ENCODE measurements at regions not wholly inside any gene's neighbourhood (a gene's known extent, or its start where the extent isn't known, plus 50 kb on each side); places are given as distances from the start of the nearest gene placed in this dataset.

DNA sequence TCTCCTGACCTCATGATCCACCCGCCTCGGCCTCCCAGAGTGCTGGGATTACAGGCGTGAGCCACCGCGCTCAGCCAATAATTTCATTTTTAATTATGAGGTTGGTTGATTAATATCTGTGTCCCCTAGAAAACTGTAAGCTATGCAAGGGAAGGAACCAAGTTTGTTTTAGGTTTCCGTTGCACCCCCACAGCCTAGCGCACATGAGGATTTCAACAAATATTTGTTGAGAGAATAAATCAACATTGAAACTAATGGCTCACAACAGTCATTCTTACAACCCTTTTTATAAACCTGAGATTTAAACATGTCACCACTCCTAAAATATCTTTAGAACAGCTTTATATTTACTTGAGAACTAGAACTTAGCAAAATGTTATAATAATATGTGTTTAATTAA, 114.0 kb upstream of the CARMIL1 start:
- H3K36me3 ChIP-seq (ENCODE audit: control insufficient read depth in 2 of 2, insufficient read depth in 2 of 2, low read length in 2 of 2), result no peaks in the 10 kb centered on the region
- H3K4me3 ChIP-seq (ENCODE audit: low read length in 2 of 2), result peak overlapping the region; percentile 55 to 65
- H3K27me3 ChIP-seq (ENCODE audit: control insufficient read depth in 2 of 2, insufficient read depth in 2 of 2, low read length in 2 of 2), result no peaks in the 10 kb centered on the region
- H3K9me3 ChIP-seq (ENCODE audit: control insufficient read depth in 2 of 2, low read length in 2 of 2), result no peaks in the 10 kb centered on the region
- no peak overlapping the region for H3K27ac ChIP-seq (ENCODE audit: low read depth in 2 of 2, low read length in 2 of 2)
- H3K4me1 ChIP-seq (ENCODE audit: control insufficient read depth in 2 of 2, insufficient read depth in 2 of 2, low read length in 2 of 2), result peaks cover 0 to 12% of the 10 kb centered on the region in 2 donors
- no peak overlapping the region for H3K9ac ChIP-seq (ENCODE audit: low read depth in 1 of 2, low read length in 2 of 2)

DNA sequence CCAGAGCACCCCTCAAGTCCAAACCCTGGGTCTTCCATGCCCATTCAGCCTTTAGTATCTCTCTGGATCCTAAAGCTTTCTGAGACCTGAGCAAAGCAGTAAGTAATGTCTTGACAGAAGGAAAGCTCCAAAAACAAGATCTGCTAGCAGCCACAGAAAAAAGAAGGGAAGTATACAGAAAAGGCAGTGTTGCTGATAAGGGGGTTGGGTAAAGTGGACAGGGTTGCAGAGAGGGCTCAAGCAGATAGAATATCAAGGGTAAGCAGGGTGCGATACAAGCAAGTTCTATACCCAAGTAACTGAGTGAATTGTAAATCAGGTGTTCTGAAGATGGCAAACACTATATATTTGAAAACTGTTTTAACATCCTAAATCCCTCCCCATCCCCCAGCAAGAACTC, 113.4 kb upstream of the CARMIL1 start:
- Histone ChIP-seq H3K4me3 (ENCODE audit: low read length in 2 of 2) (peak overlapping the region; percentile 55 to 65), H3K9ac (ENCODE audit: low read depth in 1 of 2, low read length in 2 of 2) (peak overlapping the region; percentile 14 to 52), H3K9me3 (ENCODE audit: control insufficient read depth in 2 of 2, low read length in 2 of 2) (no peaks in the 10 kb centered on the region), H3K4me1 (ENCODE audit: control insufficient read depth in 2 of 2, insufficient read depth in 2 of 2, low read length in 2 of 2) (peaks cover 0 to 12% of the 10 kb centered on the region in 2 donors), H3K27ac (ENCODE audit: low read depth in 2 of 2, low read length in 2 of 2) (peak overlapping the region; percentile 4 to 49), H3K27me3 (ENCODE audit: control insufficient read depth in 2 of 2, insufficient read depth in 2 of 2, low read length in 2 of 2) (no peaks in the 10 kb centered on the region), H3K36me3 (ENCODE audit: control insufficient read depth in 2 of 2, insufficient read depth in 2 of 2, low read length in 2 of 2) (no peaks in the 10 kb centered on the region)

- Histone ChIP-seq H3K4me3 (ENCODE audit: low read length in 2 of 2) (no peak overlapping the region), H3K9me3 (ENCODE audit: control insufficient read depth in 2 of 2, low read length in 2 of 2) (no peaks in the 10 kb centered on the region), H3K27ac (ENCODE audit: low read depth in 2 of 2, low read length in 2 of 2) (peak overlapping the region; percentile 21 to 54), H3K9ac (ENCODE audit: low read depth in 1 of 2, low read length in 2 of 2) (no peak overlapping the region), H3K27me3 (ENCODE audit: control insufficient read depth in 2 of 2, insufficient read depth in 2 of 2, low read length in 2 of 2) (no peaks in the 10 kb centered on the region), H3K36me3 (ENCODE audit: control insufficient read depth in 2 of 2, insufficient read depth in 2 of 2, low read length in 2 of 2) (no peaks in the 10 kb centered on the region), H3K4me1 (ENCODE audit: control insufficient read depth in 2 of 2, insufficient read depth in 2 of 2, low read length in 2 of 2) (peaks cover 0 to 12% of the 10 kb centered on the region in 2 donors)
Measured at GRCh38 chr6:25166955-25167748, 112.0 kb upstream of the CARMIL1 start.

DNA sequence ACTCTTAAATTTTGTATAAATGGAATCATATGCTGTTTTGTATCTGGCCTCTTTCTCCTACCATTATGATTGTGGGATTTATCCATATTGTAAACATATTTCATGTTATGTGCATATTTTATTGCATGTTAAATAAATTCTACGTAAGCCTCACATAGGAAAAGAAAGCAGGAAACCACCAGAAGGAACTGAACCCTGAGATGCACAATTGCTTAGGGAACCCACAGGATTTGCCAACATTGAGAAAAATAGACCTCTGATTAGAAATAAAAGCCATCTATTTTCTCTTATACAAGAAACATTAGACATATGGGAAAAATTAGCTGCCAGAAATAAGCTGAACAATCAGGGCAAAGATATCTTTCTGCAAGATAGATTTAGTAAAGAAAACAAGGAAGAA, 111.2 kb upstream of the CARMIL1 start:
- no peak overlapping the region for H3K4me3 ChIP-seq (ENCODE audit: low read length in 2 of 2)
- no peaks in the 10 kb centered on the region for H3K9me3 ChIP-seq (ENCODE audit: control insufficient read depth in 2 of 2, low read length in 2 of 2)
- H3K4me1 ChIP-seq (ENCODE audit: control insufficient read depth in 2 of 2, insufficient read depth in 2 of 2, low read length in 2 of 2), result peaks cover 1 to 12% of the 10 kb centered on the region in 2 donors
- peak overlapping the region in 1 of 2 donors; percentile 21 for H3K27ac ChIP-seq (ENCODE audit: low read depth in 2 of 2, low read length in 2 of 2)
- H3K9ac ChIP-seq (ENCODE audit: low read depth in 1 of 2, low read length in 2 of 2), result no peak overlapping the region
- no peaks in the 10 kb centered on the region for H3K36me3 ChIP-seq (ENCODE audit: control insufficient read depth in 2 of 2, insufficient read depth in 2 of 2, low read length in 2 of 2)
- H3K27me3 ChIP-seq (ENCODE audit: control insufficient read depth in 2 of 2, insufficient read depth in 2 of 2, low read length in 2 of 2), result no peaks in the 10 kb centered on the region

DNA sequence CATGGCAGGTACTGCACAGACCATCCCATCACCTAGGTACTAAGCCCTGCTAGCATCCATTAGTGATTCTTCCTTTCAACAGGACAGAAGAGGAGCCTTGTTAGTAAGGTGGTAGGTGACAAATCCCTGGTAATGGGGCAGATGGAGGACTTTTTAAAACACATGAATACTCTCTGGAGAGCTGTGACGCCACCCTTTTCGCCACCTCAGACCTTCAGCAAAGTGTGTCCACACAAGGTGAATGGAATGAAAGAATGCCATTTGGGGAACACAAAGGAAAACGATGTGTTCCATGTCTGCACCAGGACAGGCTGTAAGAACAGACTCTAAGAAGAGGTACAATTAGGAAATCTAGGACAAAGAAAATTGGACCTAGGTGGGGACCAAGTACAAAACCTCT, 110.5 kb upstream of the CARMIL1 start:
- H3K36me3 ChIP-seq (ENCODE audit: control insufficient read depth in 2 of 2, insufficient read depth in 2 of 2, low read length in 2 of 2), result no peaks in the 10 kb centered on the region
- H3K27me3 ChIP-seq (ENCODE audit: control insufficient read depth in 2 of 2, insufficient read depth in 2 of 2, low read length in 2 of 2), result no peaks in the 10 kb centered on the region
- H3K9me3 ChIP-seq (ENCODE audit: control insufficient read depth in 2 of 2, low read length in 2 of 2), result no peaks in the 10 kb centered on the region
- H3K4me1 ChIP-seq (ENCODE audit: control insufficient read depth in 2 of 2, insufficient read depth in 2 of 2, low read length in 2 of 2), result peaks cover 8 to 17% of the 10 kb centered on the region in 2 donors
- H3K4me3 ChIP-seq (ENCODE audit: low read length in 2 of 2), result no peak overlapping the region
- no peak overlapping the region for H3K9ac ChIP-seq (ENCODE audit: low read depth in 1 of 2, low read length in 2 of 2)
- no peak overlapping the region for H3K27ac ChIP-seq (ENCODE audit: low read depth in 2 of 2, low read length in 2 of 2)

DNA sequence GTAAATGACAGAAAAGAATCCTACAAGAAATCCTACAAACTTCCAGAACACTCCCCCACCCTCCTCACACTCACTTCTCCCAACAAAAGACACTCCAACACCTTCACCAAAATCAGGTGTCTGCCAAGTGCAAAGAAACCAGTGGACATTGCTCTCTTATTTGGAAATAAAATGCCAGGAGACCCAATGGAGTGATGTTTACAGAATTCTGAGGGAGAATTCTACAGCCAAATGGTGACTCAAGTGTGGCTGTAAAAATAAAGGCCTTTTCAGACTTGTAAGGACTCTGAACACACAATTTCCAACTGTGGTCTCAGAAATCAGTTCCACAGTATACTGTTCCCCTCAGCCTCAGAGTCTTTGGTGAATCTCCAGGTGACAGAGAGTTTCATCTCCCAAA, 109.6 kb upstream of the CARMIL1 start:
- no peaks in the 10 kb centered on the region for H3K36me3 ChIP-seq (ENCODE audit: control insufficient read depth in 2 of 2, insufficient read depth in 2 of 2, low read length in 2 of 2)
- no peaks in the 10 kb centered on the region for H3K9me3 ChIP-seq (ENCODE audit: control insufficient read depth in 2 of 2, low read length in 2 of 2)
- H3K4me3 ChIP-seq (ENCODE audit: low read length in 2 of 2), result no peak overlapping the region
- H3K27me3 ChIP-seq (ENCODE audit: control insufficient read depth in 2 of 2, insufficient read depth in 2 of 2, low read length in 2 of 2), result no peaks in the 10 kb centered on the region
- no peak overlapping the region for H3K9ac ChIP-seq (ENCODE audit: low read depth in 1 of 2, low read length in 2 of 2)
- H3K4me1 ChIP-seq (ENCODE audit: control insufficient read depth in 2 of 2, insufficient read depth in 2 of 2, low read length in 2 of 2), result peaks cover 8 to 24% of the 10 kb centered on the region in 2 donors
- no peak overlapping the region for H3K27ac ChIP-seq (ENCODE audit: low read depth in 2 of 2, low read length in 2 of 2)

GRCh38 chr6:25169961-25170360, 109.2 kb upstream of the CARMIL1 start:
- H3K4me3 ChIP-seq (ENCODE audit: low read length in 2 of 2), result no peak overlapping the region
- no peaks in the 10 kb centered on the region for H3K27me3 ChIP-seq (ENCODE audit: control insufficient read depth in 2 of 2, insufficient read depth in 2 of 2, low read length in 2 of 2)
- H3K4me1 ChIP-seq (ENCODE audit: control insufficient read depth in 2 of 2, insufficient read depth in 2 of 2, low read length in 2 of 2), result peaks cover 8 to 27% of the 10 kb centered on the region in 2 donors
- H3K36me3 ChIP-seq (ENCODE audit: control insufficient read depth in 2 of 2, insufficient read depth in 2 of 2, low read length in 2 of 2), result no peaks in the 10 kb centered on the region
- no peak overlapping the region for H3K9ac ChIP-seq (ENCODE audit: low read depth in 1 of 2, low read length in 2 of 2)
- no peaks in the 10 kb centered on the region for H3K9me3 ChIP-seq (ENCODE audit: control insufficient read depth in 2 of 2, low read length in 2 of 2)
- no peak overlapping the region for H3K27ac ChIP-seq (ENCODE audit: low read depth in 2 of 2, low read length in 2 of 2)

DNA sequence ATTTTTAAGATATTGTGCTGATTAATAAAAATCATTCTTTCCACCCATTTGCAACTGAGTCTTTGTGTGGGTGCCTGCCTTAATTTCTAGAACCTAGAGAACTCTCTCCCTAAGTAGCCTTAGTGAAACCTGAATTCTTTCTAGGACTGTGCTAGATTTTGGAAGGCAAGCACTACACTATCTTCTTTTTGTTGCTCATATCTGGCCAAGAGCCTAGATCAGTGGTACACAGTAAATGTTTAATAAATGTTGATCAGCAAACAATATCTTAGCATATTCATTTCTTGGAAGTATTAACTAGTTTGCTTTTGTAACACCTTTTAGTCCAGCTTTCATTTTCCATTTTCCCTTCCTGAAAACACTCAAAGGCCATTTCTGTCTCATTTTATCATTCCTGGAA, 108.5 kb upstream of the CARMIL1 start:
- peaks cover 12 to 33% of the 10 kb centered on the region in 2 donors for H3K4me1 ChIP-seq (ENCODE audit: control insufficient read depth in 2 of 2, insufficient read depth in 2 of 2, low read length in 2 of 2)
- H3K27ac ChIP-seq (ENCODE audit: low read depth in 2 of 2, low read length in 2 of 2), result no peak overlapping the region
- no peaks in the 10 kb centered on the region for H3K36me3 ChIP-seq (ENCODE audit: control insufficient read depth in 2 of 2, insufficient read depth in 2 of 2, low read length in 2 of 2)
- H3K9me3 ChIP-seq (ENCODE audit: control insufficient read depth in 2 of 2, low read length in 2 of 2), result no peaks in the 10 kb centered on the region
- H3K27me3 ChIP-seq (ENCODE audit: control insufficient read depth in 2 of 2, insufficient read depth in 2 of 2, low read length in 2 of 2), result no peaks in the 10 kb centered on the region
- no peak overlapping the region for H3K9ac ChIP-seq (ENCODE audit: low read depth in 1 of 2, low read length in 2 of 2)
- H3K4me3 ChIP-seq (ENCODE audit: low read length in 2 of 2), result no peak overlapping the region

GRCh38 chr6:25171301-25171700, 107.9 kb upstream of the CARMIL1 start:
- H3K27me3 ChIP-seq (ENCODE audit: control insufficient read depth in 2 of 2, insufficient read depth in 2 of 2, low read length in 2 of 2), result no peaks in the 10 kb centered on the region
- H3K36me3 ChIP-seq (ENCODE audit: control insufficient read depth in 2 of 2, insufficient read depth in 2 of 2, low read length in 2 of 2), result no peaks in the 10 kb centered on the region
- H3K9me3 ChIP-seq (ENCODE audit: control insufficient read depth in 2 of 2, low read length in 2 of 2), result no peaks in the 10 kb centered on the region
- H3K9ac ChIP-seq (ENCODE audit: low read depth in 1 of 2, low read length in 2 of 2), result no peak overlapping the region
- peaks cover 15 to 36% of the 10 kb centered on the region in 2 donors for H3K4me1 ChIP-seq (ENCODE audit: control insufficient read depth in 2 of 2, insufficient read depth in 2 of 2, low read length in 2 of 2)
- H3K27ac ChIP-seq (ENCODE audit: low read depth in 2 of 2, low read length in 2 of 2), result no peak overlapping the region
- H3K4me3 ChIP-seq (ENCODE audit: low read length in 2 of 2), result no peak overlapping the region

- Histone ChIP-seq H3K4me1 (ENCODE audit: control insufficient read depth in 2 of 2, insufficient read depth in 2 of 2, low read length in 2 of 2) (peaks cover 15 to 26% of the 10 kb centered on the region in 2 donors), H3K9me3 (ENCODE audit: control insufficient read depth in 2 of 2, low read length in 2 of 2) (no peaks in the 10 kb centered on the region), H3K36me3 (ENCODE audit: control insufficient read depth in 2 of 2, insufficient read depth in 2 of 2, low read length in 2 of 2) (no peaks in the 10 kb centered on the region), H3K4me3 (ENCODE audit: low read length in 2 of 2) (no peak overlapping the region), H3K27ac (ENCODE audit: low read depth in 2 of 2, low read length in 2 of 2) (no peak overlapping the region), H3K27me3 (ENCODE audit: control insufficient read depth in 2 of 2, insufficient read depth in 2 of 2, low read length in 2 of 2) (no peaks in the 10 kb centered on the region), H3K9ac (ENCODE audit: low read depth in 1 of 2, low read length in 2 of 2) (no peak overlapping the region)
Measured at GRCh38 chr6:25172819-25173218, 106.4 kb upstream of the CARMIL1 start.

All from mucosa of rectum (tissue), 2 donors.